ENCODE measurements at regions not wholly inside any gene's neighbourhood (a gene's known extent, or its start where the extent isn't known, plus 50 kb on each side); places are given as distances from the start of the nearest gene placed in this dataset.

DNA sequence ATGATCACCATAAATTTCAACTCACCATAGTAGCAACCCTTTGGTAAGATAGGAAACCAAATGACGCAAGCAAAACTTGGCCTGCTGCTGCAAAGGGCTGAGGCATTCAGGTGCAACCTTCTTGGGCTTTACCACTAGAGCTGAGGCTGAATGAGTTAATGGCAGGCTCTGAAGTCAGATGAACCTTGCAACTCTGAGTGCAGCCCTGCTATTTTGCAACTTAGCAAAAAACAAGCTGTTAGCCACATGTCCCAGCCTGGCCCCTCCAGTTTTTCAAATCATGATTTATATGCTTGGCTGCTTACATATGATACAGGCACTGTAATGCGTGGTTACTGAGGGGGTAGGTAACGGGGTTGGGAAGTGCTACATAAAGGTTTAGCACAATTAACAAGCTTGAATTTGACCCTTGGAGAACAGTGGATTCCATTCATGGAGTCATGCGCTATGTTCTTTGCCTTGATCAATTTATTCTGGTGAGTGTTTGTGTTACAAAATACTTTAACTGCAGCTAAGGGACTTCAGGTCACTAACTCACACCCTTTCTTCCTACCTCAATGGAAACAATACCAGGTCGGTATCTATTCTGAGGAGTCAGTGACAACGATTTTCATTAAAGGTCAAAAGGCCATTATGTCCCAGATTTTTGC lies 80.5 kb upstream of the PPARGC1A start:
- DNase-seq, result no peak
- Histone ChIP-seq H2AFZ (ENCODE audit: insufficient read depth, low read depth, low read length, poor library complexity, severe bottlenecking) (no peak overlapping the region), H3K27ac (ENCODE audit: low read depth in 1 of 2, low read length in 2 of 2) (no peak overlapping the region), H3K9me3 (replicated peaks in 1 of 2; ENCODE audit: control insufficient read depth in 1 of 2, insufficient read depth in 1 of 2, low read length in 2 of 2) (no peaks in the 10 kb centered on the region), H4K20me1 (ENCODE audit: insufficient read depth, low read length) (no peaks in the 10 kb centered on the region), H3K4me1 (ENCODE audit: control insufficient read depth in 1 of 2, insufficient read depth in 2 of 2, low read length in 2 of 2) (no peaks in the 10 kb centered on the region), H3K9ac (ENCODE audit: insufficient read depth, low read length, poor library complexity, severe bottlenecking) (no peak overlapping the region), H3K4me2 (replicated peaks; ENCODE audit: extremely low read depth, low read length, poor library complexity, severe bottlenecking) (no peak overlapping the region), H3K36me3 (replicated peaks in 1 of 2; ENCODE audit: control insufficient read depth in 1 of 2, insufficient read depth in 2 of 2, low read length in 2 of 2) (no peaks in the 10 kb centered on the region), H3K79me2 (ENCODE audit: insufficient read depth, low read length) (no peaks in the 10 kb centered on the region), H3K4me3 (replicated peaks in 1 of 3; ENCODE audit: low read depth in 2 of 3, low read length in 3 of 3) (no peak overlapping the region), H3K27me3 (ENCODE audit: control insufficient read depth in 2 of 2, insufficient read depth in 2 of 2, low read length in 2 of 2) (peaks cover 0 to 2% of the 10 kb centered on the region in 2 donors)
- 63% methylated on average over 3 of the region's 6 CpGs for WGBS (ENCODE audit: insufficient coverage)
- H3K27ac Mint-ChIP-seq, result no peak overlapping the region
- TF ChIP-seq, protein P1, sequence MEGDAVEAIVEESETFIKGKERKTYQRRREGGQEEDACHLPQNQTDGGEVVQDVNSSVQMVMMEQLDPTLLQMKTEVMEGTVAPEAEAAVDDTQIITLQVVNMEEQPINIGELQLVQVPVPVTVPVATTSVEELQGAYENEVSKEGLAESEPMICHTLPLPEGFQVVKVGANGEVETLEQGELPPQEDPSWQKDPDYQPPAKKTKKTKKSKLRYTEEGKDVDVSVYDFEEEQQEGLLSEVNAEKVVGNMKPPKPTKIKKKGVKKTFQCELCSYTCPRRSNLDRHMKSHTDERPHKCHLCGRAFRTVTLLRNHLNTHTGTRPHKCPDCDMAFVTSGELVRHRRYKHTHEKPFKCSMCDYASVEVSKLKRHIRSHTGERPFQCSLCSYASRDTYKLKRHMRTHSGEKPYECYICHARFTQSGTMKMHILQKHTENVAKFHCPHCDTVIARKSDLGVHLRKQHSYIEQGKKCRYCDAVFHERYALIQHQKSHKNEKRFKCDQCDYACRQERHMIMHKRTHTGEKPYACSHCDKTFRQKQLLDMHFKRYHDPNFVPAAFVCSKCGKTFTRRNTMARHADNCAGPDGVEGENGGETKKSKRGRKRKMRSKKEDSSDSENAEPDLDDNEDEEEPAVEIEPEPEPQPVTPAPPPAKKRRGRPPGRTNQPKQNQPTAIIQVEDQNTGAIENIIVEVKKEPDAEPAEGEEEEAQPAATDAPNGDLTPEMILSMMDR (IDR thresholded peaks at IDR 0.05), result no peak
- H3K27me3 Mint-ChIP-seq (ENCODE audit: low read depth in 3 of 3), result peaks cover 0 to 5% (median 2%) of the 10 kb centered on the region in 3 donors
- no peaks in the 10 kb centered on the region for H3K4me1 Mint-ChIP-seq
- no peaks in the 10 kb centered on the region for H3K9me3 Mint-ChIP-seq
- no peaks in the 10 kb centered on the region for H3K36me3 Mint-ChIP-seq
- no peak overlapping the region for H3K4me3 Mint-ChIP-seq
- intact Hi-C loops (cut with micrococcal nuclease), result no loop called here

DNA sequence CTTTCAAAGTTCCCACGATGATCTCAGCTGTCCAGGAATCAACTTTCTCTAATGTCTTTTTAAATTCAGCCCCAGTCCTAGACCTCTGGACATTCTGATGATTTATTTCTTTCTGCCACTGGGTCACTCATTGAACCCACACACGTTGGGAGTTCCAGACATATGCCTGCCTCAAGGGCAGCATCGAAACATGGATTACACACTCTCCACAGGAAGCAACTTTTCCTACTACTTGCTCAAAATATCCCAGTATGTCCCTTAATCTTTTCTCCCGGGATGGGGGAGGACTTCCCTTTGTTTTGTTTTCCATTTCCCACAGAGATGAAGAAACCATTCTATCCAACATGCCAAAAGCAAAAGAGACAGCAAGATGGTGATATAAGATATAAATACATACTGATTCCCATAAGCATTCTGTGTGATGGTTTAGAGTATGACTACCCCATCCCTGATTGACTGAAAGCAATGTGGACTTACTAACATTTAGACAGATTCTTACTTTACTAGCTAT lies 79.8 kb upstream of the PPARGC1A start:
- Histone ChIP-seq H3K36me3 (replicated peaks in 1 of 2; ENCODE audit: control insufficient read depth in 1 of 2, insufficient read depth in 2 of 2, low read length in 2 of 2) (no peaks in the 10 kb centered on the region), H3K27me3 (ENCODE audit: control insufficient read depth in 2 of 2, insufficient read depth in 2 of 2, low read length in 2 of 2) (peaks cover 0 to 2% of the 10 kb centered on the region in 2 donors), H2AFZ (ENCODE audit: insufficient read depth, low read depth, low read length, poor library complexity, severe bottlenecking) (no peak overlapping the region), H3K4me3 (replicated peaks in 1 of 3; ENCODE audit: low read depth in 2 of 3, low read length in 3 of 3) (no peak overlapping the region), H3K4me2 (replicated peaks; ENCODE audit: extremely low read depth, low read length, poor library complexity, severe bottlenecking) (no peak overlapping the region), H3K27ac (ENCODE audit: low read depth in 1 of 2, low read length in 2 of 2) (no peak overlapping the region), H3K4me1 (ENCODE audit: control insufficient read depth in 1 of 2, insufficient read depth in 2 of 2, low read length in 2 of 2) (no peaks in the 10 kb centered on the region), H3K79me2 (ENCODE audit: insufficient read depth, low read length) (no peaks in the 10 kb centered on the region), H3K9me3 (replicated peaks in 1 of 2; ENCODE audit: control insufficient read depth in 1 of 2, insufficient read depth in 1 of 2, low read length in 2 of 2) (no peaks in the 10 kb centered on the region), H3K9ac (ENCODE audit: insufficient read depth, low read length, poor library complexity, severe bottlenecking) (no peak overlapping the region), H4K20me1 (ENCODE audit: insufficient read depth, low read length) (no peaks in the 10 kb centered on the region)
- H3K4me3 Mint-ChIP-seq, result no peak overlapping the region
- intact Hi-C loops (cut with micrococcal nuclease), result no loop called here
- 50% methylated on average over 2 of the region's 4 CpGs for WGBS (ENCODE audit: insufficient coverage)
- H3K27me3 Mint-ChIP-seq (ENCODE audit: low read depth in 3 of 3), result peaks cover 0 to 4% (median 2%) of the 10 kb centered on the region in 3 donors
- no peak for DNase-seq
- H3K27ac Mint-ChIP-seq, result no peak overlapping the region
- no peaks in the 10 kb centered on the region for H3K4me1 Mint-ChIP-seq
- TF ChIP-seq, protein P1 (IDR thresholded peaks at IDR 0.05), result no peak
- H3K9me3 Mint-ChIP-seq, result peaks cover 0 to 1% (median 0%) of the 10 kb centered on the region in 7 donors
- H3K36me3 Mint-ChIP-seq, result no peaks in the 10 kb centered on the region

All from CD14-positive monocyte (primary cell).